GM06990 (cell line): ENCODE measurements at regions not wholly inside any gene's neighbourhood (a gene's known extent, or its start where the extent isn't known, plus 50 kb on each side); places are given as distances from the start of the nearest gene placed in this dataset.

Source experiments
- DNase-seq: peaks from one replicate; pipeline ENCODE4 v3.0.0-alpha.2; 2011; ENCODE audit not compliant: insufficient read length; ENCODE audit errors: extremely low read depth
- H3K27me3 ChIP-seq: replicated peaks from 2 replicates; pipeline ENCODE4 v1.6.0; 2011; ENCODE audit warnings: low read length; ENCODE audit not compliant: control insufficient read depth, insufficient read depth
- H3K36me3 ChIP-seq: 2 replicates; pipeline ENCODE4 v1.5.1; 2011; ENCODE audit warnings: low read length; ENCODE audit not compliant: control insufficient read depth, insufficient read depth
- H3K4me3 ChIP-seq: replicated peaks from 2 replicates; pipeline ENCODE4 v1.5.1; 2011; ENCODE audit warnings: low read depth, mild to moderate bottlenecking, control low read depth, low read length
- CTCF ChIP-seq: IDR thresholded peaks from 2 replicates; pipeline ENCODE4 v1.5.1; 2011; ENCODE audit warnings: low read length, control low read depth, mild to moderate bottlenecking, inconsistent platforms; ENCODE audit not compliant: insufficient read depth, poor library complexity, severe bottlenecking

GRCh38 chr6:90450268-90450953, 136.5 kb downstream of the MAP3K7 start:
- Histone ChIP-seq H3K27me3 (no peaks in the 10 kb centered on the region; the same call in none of the 2 replicates), H3K4me3 (no peak overlapping the region), H3K36me3 (no peaks in the 10 kb centered on the region)
- TF ChIP-seq CTCF: no peak
- no peak for DNase-seq

- H3K36me3 ChIP-seq: no peaks in the 10 kb centered on the region
- no peak for DNase-seq
- H3K4me3 ChIP-seq: no peak overlapping the region
- H3K27me3 ChIP-seq: no peaks in the 10 kb centered on the region; the same call in none of the 2 replicates
- no peak for TF ChIP-seq CTCF
Measured at GRCh38 chr6:90449311-90449710, 137.6 kb downstream of the MAP3K7 start.

GRCh38 chr6:90448836-90449235, 138.0 kb downstream of the MAP3K7 start:
- TF ChIP-seq CTCF: no peak
- DNase-seq: no peak

GRCh38 chr6:90446164-90446563, 140.7 kb downstream of the MAP3K7 start:
- DNase-seq: no peak
- Histone ChIP-seq H3K4me3 (no peak overlapping the region), H3K36me3 (no peaks in the 10 kb centered on the region), H3K27me3 (peaks cover 2% of the 10 kb centered on the region)
- TF ChIP-seq CTCF: no peak

More at GRCh38 chr6:90448836-90449235, 138.0 kb downstream of the MAP3K7 start:
- no peak overlapping the region for H3K4me3 ChIP-seq
- H3K27me3 ChIP-seq: no peaks in the 10 kb centered on the region; the same call in none of the 2 replicates
- H3K36me3 ChIP-seq: no peaks in the 10 kb centered on the region

GRCh38 chr6:90445533-90446108, 141.3 kb downstream of the MAP3K7 start:
- no peak for DNase-seq
- H3K27me3 ChIP-seq: peaks cover 2% of the 10 kb centered on the region
- no peak for TF ChIP-seq CTCF
- H3K36me3 ChIP-seq: no peaks in the 10 kb centered on the region
- no peak overlapping the region for H3K4me3 ChIP-seq
